HL-60 (cell line): ENCODE measurements at regions not wholly inside any gene's neighbourhood (a gene's known extent, or its start where the extent isn't known, plus 50 kb on each side); places are given as distances from the start of the nearest gene placed in this dataset.
"Not testable (repeated sequence)": the region's sequence is repeated elsewhere in the genome, so short reads cannot be mapped to it uniquely, and the experiment has no call there.

Experiments
- DNase-seq, 2 experiments: peaks; one replicate each; pipeline ENCODE4 v3.0.0-alpha.2; 2010 to 2020; ENCODE audit warnings: low read depth in 1 of 2, low spot score in 1 of 2
- H3K27ac ChIP-seq: fragments of 250-450 bp; sonication (Bioruptor Pico); replicated peaks from 2 replicates; pipeline ENCODE4 v1.5.1; 2020; ENCODE audit warnings: mild to moderate bottlenecking, moderate library complexity
- H3K27me3 ChIP-seq: fragments of 250-450 bp; sonication (Bioruptor Pico); 2 replicates; pipeline ENCODE4 v1.5.1; 2021; ENCODE audit warnings: mild to moderate bottlenecking, moderate library complexity; ENCODE audit not compliant: insufficient read depth, poor library complexity, severe bottlenecking
- H3K4me3 ChIP-seq: replicated peaks from 2 replicates; pipeline ENCODE4 v1.5.1; 2011; ENCODE audit warnings: mild to moderate bottlenecking, control low read depth, low read length; ENCODE audit not compliant: insufficient read depth
- GABPA ChIP-seq: IDR thresholded peaks from 2 replicates; pipeline ENCODE4 v1.6.1; 2012; ENCODE audit warnings: low read depth
- POLR2AphosphoS5 ChIP-seq: IDR thresholded peaks from 2 replicates; pipeline ENCODE4 v1.6.1; 2012; ENCODE audit warnings: low read depth
- SPI1 ChIP-seq: IDR thresholded peaks from 2 replicates; pipeline ENCODE4 v1.6.1; 2012; ENCODE audit warnings: low read depth, mild to moderate bottlenecking, borderline replicate concordance
- TF ChIP-seq, protein P1 (sequence below): IDR thresholded peaks from one replicate; pipeline ENCODE4 v1.5.1; 2011; ENCODE audit warnings: low read length, control low read depth, inconsistent platforms; ENCODE audit not compliant: insufficient read depth
- TF ChIP-seq, protein P2 (sequence below): IDR thresholded peaks from 2 replicates; pipeline ENCODE4 v1.6.1; 2012; ENCODE audit warnings: low read depth; ENCODE audit not compliant: insufficient replicate concordance

DNA sequence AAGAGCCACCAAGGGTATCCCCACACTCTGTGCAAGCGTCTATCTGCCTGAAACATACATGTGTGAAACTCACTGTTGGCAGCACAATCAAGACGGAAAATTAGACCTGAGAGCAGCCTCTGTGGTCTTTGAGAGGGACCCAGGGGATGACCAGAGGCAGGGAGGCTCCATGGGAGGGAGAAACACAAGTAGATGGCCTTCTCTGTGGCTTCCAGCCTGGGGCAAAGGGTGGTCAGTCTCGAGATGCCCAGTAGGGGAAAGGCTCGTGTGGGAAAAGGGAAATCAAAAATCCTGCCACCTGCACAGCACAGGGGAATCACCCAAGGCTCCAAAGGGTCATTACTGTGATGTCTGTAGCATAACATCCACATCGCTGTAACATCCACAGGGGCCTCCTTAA lies 823.3 kb downstream of the KCNJ18 start:
- no peak overlapping the region for H3K4me3 ChIP-seq
- no peak overlapping the region for H3K27ac ChIP-seq
- DNase-seq: no peak
- H3K27me3 ChIP-seq: no peaks in the 10 kb centered on the region
- TF ChIP-seq SPI1 (no peak), POLR2AphosphoS5 (no peak), GABPA (no peak)
- TF ChIP-seq, protein P1, sequence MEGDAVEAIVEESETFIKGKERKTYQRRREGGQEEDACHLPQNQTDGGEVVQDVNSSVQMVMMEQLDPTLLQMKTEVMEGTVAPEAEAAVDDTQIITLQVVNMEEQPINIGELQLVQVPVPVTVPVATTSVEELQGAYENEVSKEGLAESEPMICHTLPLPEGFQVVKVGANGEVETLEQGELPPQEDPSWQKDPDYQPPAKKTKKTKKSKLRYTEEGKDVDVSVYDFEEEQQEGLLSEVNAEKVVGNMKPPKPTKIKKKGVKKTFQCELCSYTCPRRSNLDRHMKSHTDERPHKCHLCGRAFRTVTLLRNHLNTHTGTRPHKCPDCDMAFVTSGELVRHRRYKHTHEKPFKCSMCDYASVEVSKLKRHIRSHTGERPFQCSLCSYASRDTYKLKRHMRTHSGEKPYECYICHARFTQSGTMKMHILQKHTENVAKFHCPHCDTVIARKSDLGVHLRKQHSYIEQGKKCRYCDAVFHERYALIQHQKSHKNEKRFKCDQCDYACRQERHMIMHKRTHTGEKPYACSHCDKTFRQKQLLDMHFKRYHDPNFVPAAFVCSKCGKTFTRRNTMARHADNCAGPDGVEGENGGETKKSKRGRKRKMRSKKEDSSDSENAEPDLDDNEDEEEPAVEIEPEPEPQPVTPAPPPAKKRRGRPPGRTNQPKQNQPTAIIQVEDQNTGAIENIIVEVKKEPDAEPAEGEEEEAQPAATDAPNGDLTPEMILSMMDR: no peak

DNA sequence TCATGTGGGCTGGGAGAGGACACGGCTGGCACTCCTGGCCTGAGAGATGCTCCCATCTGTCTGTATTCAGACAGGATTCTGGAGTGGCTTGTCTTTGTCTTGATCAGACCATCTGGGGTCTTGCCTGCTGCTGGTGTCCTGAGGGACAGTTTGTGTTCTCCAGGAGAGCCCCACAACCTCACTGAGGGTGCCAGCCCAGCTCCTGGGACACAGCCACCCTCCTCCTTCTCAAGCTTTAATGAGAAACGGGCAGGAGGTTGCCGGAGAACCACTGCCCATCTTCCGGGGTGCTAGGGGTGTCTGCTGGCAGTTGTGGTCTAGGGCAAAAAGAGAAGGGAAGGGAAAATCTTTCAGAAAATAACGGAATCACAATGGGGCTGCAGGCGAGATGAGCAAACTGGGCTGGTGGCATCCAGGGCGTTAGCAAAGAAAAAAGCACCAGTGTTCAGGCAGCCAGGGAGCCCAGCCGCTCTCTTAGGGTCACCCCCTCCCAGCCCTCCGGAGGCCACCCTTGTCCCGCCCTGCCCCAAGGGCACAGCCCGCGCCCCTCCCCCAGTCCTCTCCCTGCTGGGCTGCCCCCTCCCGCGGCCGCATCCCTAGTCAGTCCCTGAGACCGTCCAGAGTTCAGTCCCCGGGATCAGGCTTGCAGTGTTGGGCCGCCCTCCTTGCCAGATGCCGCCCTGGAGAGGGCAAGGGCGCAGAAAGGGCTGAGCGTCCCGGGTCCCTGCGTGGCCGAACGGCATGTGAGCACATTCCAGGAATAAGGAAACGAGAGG lies 824.7 kb downstream of the KCNJ18 start:
- Histone ChIP-seq H3K27ac (no peak overlapping the region), H3K4me3 (no peak overlapping the region), H3K27me3 (no peaks in the 10 kb centered on the region)
- TF ChIP-seq GABPA (no peak), POLR2AphosphoS5 (no peak), SPI1 (no peak)
- TF ChIP-seq, protein P2, sequence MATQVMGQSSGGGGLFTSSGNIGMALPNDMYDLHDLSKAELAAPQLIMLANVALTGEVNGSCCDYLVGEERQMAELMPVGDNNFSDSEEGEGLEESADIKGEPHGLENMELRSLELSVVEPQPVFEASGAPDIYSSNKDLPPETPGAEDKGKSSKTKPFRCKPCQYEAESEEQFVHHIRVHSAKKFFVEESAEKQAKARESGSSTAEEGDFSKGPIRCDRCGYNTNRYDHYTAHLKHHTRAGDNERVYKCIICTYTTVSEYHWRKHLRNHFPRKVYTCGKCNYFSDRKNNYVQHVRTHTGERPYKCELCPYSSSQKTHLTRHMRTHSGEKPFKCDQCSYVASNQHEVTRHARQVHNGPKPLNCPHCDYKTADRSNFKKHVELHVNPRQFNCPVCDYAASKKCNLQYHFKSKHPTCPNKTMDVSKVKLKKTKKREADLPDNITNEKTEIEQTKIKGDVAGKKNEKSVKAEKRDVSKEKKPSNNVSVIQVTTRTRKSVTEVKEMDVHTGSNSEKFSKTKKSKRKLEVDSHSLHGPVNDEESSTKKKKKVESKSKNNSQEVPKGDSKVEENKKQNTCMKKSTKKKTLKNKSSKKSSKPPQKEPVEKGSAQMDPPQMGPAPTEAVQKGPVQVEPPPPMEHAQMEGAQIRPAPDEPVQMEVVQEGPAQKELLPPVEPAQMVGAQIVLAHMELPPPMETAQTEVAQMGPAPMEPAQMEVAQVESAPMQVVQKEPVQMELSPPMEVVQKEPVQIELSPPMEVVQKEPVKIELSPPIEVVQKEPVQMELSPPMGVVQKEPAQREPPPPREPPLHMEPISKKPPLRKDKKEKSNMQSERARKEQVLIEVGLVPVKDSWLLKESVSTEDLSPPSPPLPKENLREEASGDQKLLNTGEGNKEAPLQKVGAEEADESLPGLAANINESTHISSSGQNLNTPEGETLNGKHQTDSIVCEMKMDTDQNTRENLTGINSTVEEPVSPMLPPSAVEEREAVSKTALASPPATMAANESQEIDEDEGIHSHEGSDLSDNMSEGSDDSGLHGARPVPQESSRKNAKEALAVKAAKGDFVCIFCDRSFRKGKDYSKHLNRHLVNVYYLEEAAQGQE: no peak
- TF ChIP-seq, protein P1: no peak
- no peak for DNase-seq

DNA sequence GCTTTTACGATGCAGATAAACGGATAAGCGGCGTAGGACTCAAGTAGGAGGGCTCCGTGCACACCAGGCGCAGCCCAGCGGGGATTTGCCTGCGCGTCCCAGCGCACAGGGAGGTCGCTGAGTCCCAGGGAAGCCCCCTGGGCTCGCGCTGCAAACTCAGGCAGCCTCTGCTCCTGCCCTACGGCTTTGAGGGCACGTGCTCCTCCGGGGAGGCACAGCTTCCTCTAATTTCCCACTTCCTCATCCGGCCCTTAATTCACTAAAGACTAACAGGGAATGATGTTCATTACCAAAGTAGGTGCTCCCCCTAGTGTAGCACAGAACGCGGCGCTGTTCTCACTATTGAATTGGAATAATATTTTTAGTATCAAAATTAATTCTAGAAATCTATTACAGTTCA lies 825.4 kb downstream of the KCNJ18 start:
- H3K27ac ChIP-seq: no peak overlapping the region
- no peaks in the 10 kb centered on the region for H3K27me3 ChIP-seq
- peak in 1 of 2 experiments; percentile 29 for DNase-seq
- H3K4me3 ChIP-seq: no peak overlapping the region
- TF ChIP-seq, protein P2: no peak
- TF ChIP-seq, protein P1: no peak
- TF ChIP-seq GABPA (peak; percentile 30; the same call in 1 of the 2 replicates), POLR2AphosphoS5 (no peak), SPI1 (peak; percentile 70)

DNA sequence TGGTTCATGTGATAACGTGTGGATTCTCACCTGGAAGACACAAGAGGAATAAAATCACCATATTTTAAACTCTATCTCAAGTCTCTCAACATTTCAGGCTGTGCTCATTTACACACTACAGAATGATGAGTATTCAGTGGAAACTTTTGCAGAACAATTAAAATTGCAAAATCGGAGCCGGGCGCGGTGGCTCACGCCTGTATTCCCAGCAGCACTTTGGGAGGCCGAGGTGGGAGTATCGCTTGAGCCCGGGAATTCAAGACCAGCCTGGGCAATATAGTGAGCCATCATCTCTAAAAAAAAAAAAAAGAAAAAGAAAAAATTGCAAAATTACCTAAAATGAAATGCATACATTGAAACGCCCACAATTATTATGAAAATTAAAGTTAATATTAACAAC lies 825.9 kb downstream of the KCNJ18 start:
- H3K27ac ChIP-seq: no peak overlapping the region

DNA sequence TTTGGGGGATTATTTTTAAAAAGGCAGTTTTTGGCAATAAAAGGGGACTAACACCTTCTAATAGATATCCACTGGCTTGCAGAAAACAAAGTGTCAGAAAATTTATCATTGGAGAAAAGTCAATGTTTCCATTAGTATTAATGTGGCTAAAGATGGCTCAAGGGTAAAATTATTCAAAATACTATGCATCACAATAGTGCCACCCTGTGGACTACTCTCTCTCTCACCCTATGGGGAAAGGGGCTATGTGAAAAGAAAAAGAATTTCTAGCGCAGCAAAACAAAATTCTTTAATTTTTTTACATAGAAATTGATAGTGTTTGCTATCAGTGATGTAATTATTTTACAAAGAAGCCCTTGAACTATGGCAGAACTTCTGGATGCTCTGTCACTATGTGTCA lies 856.5 kb downstream of the KCNJ18 start:
- H3K27me3 ChIP-seq, DNase-seq, H3K27ac ChIP-seq, H3K4me3 ChIP-seq: not testable (repeated sequence)

More for the DNA sequence above, 825.9 kb downstream of the KCNJ18 start:
- H3K27me3 ChIP-seq: no peaks in the 10 kb centered on the region
- H3K4me3 ChIP-seq: no peak overlapping the region
- TF ChIP-seq, protein P1: no peak
- DNase-seq: no peak

DNA sequence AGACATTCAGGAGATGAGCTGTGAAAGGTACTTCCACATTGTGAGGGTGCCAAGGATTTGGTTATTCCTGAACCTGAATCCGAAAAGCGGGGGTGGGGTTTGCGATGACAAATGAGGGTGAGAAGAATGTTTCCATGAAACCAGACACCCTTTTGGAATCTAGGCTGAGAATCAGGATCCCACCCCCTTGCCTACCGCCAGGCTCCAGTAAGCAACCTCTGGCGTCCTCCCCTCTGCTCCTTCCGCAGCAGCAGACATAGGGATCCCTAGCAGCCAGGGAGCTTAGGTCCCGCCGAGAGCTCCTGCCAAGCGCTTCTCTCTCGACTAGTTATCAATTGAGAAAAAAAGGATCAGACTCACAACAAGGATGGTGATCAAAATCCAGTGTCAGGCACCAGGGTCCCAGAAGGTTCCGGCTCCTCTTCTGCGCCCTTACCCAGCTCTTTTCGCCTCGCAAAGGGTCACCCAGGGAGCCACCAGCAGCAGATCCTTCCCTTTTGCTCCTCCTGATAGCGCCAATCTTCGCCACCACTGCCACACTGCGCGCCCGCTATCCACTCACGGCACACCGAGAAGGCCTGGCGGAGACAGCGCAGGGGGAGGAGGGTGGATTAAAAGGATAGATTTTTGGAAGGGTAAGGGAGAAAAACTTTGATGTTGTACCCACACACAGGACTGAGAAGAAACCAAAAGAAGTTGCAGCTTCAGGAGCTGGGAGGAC lies 859.5 kb downstream of the KCNJ18 start:
- not testable (repeated sequence) for H3K27ac ChIP-seq, DNase-seq, H3K27me3 ChIP-seq, H3K4me3 ChIP-seq
